Astrocyte of the spinal cord (primary cell): ENCODE measurements at regions not wholly inside any gene's neighbourhood (a gene's known extent, or its start where the extent isn't known, plus 50 kb on each side); places are given as distances from the start of the nearest gene placed in this dataset.

ENCODE experiments used
- DNase-seq: peaks from one replicate; pipeline ENCODE4 v3.0.0; 2011; ENCODE audit warnings: low read depth, low spot score
- H3K4me3 ChIP-seq: 2 replicates; pipeline ENCODE4 v1.5.1; 2011; ENCODE audit warnings: low read depth, mild to moderate bottlenecking, low read length, moderate library complexity
- CTCF ChIP-seq: IDR thresholded peaks from 2 replicates; pipeline ENCODE4 v1.5.1; 2012; ENCODE audit warnings: low read depth, mild to moderate bottlenecking, low read length, inconsistent platforms
- in situ Hi-C: cut with HindIII; loops from 2 replicates; pipeline ENCODE4 v1.10.0; 2017; ENCODE audit warnings: low sequenced_read_pairs

GRCh38 chr17:73749337-73749823 lies 105.1 kb upstream of the SDK2 start:
- in situ Hi-C loops, result no loop called here
- no peak overlapping the region for H3K4me3 ChIP-seq
- DNase-seq, result no peak
- TF ChIP-seq CTCF, result no peak

GRCh38 chr17:73749928-73750605 lies 105.8 kb upstream of the SDK2 start:
- in situ Hi-C loops, result no loop called here
- no peak for TF ChIP-seq CTCF
- H3K4me3 ChIP-seq, result no peak overlapping the region
- DNase-seq, result no peak

- no peak overlapping the region for H3K4me3 ChIP-seq
- in situ Hi-C loops, result no loop called here
- TF ChIP-seq CTCF, result no peak
- DNase-seq, result no peak
Measured at GRCh38 chr17:73750975-73751374, 106.7 kb upstream of the SDK2 start.

- H3K4me3 ChIP-seq, result no peak overlapping the region
- DNase-seq, result no peak
- no peak for TF ChIP-seq CTCF
- in situ Hi-C loops, result no loop called here
Measured at GRCh38 chr17:73753751-73754496, 109.7 kb upstream of the SDK2 start.

GRCh38 chr17:73754886-73755400 lies 110.7 kb upstream of the SDK2 start:
- in situ Hi-C loops, result no loop called here
- no peak for DNase-seq
- TF ChIP-seq CTCF, result no peak
- no peak overlapping the region for H3K4me3 ChIP-seq

- no peak for DNase-seq
- no peak for TF ChIP-seq CTCF
- in situ Hi-C loops, result no loop called here
- H3K4me3 ChIP-seq, result no peak overlapping the region
Measured at GRCh38 chr17:73757420-73757819, 113.2 kb upstream of the SDK2 start.
